ENCODE measurements at regions not wholly inside any gene's neighbourhood (a gene's known extent, or its start where the extent isn't known, plus 50 kb on each side); places are given as distances from the start of the nearest gene placed in this dataset.

GRCh38 chr5:153147891-153148623 lies 342.4 kb upstream of the GRIA1 start:
- no peak for DNase-seq

- no peak for DNase-seq
Observed at GRCh38 chr5:153148624-153148976, 341.9 kb upstream of the GRIA1 start.

GRCh38 chr5:153151558-153151957 lies 338.9 kb upstream of the GRIA1 start:
- DNase-seq: no peak

- DNase-seq: no peak
Observed at GRCh38 chr5:153153086-153153485, 337.4 kb upstream of the GRIA1 start.

- DNase-seq: no peak
Observed at GRCh38 chr5:153157156-153157555, 333.3 kb upstream of the GRIA1 start.

- DNase-seq: no peak
Observed at GRCh38 chr5:153158608-153159007, 331.9 kb upstream of the GRIA1 start.

GRCh38 chr5:153159616-153160015 lies 330.9 kb upstream of the GRIA1 start:
- no peak for DNase-seq

- DNase-seq: no peak
Observed at GRCh38 chr5:153168241-153168640, 322.2 kb upstream of the GRIA1 start.

GRCh38 chr5:153187503-153187902 lies 303.0 kb upstream of the GRIA1 start:
- DNase-seq: no peak

- DNase-seq: no peak
Observed at GRCh38 chr5:153206361-153206760, 284.1 kb upstream of the GRIA1 start.

- DNase-seq: no peak
Observed at GRCh38 chr5:153209016-153209415, 281.5 kb upstream of the GRIA1 start.

GRCh38 chr5:153209687-153210086 lies 280.8 kb upstream of the GRIA1 start:
- no peak for DNase-seq

- DNase-seq: no peak
Observed at GRCh38 chr5:153211076-153211475, 279.4 kb upstream of the GRIA1 start.

GRCh38 chr5:153212471-153212870 lies 278.0 kb upstream of the GRIA1 start:
- DNase-seq: no peak

- DNase-seq: no peak
Observed at GRCh38 chr5:153222936-153223335, 267.5 kb upstream of the GRIA1 start.

- DNase-seq: no peak
Observed at GRCh38 chr5:153223376-153223775, 267.1 kb upstream of the GRIA1 start.

- DNase-seq: no peak
Observed at GRCh38 chr5:153224651-153225050, 265.8 kb upstream of the GRIA1 start.

GRCh38 chr5:153233933-153234332 lies 256.5 kb upstream of the GRIA1 start:
- no peak for DNase-seq

- no peak for DNase-seq
Observed at GRCh38 chr5:153236319-153236718, 254.2 kb upstream of the GRIA1 start.

GRCh38 chr5:153237671-153238332 lies 252.7 kb upstream of the GRIA1 start:
- DNase-seq: no peak

GRCh38 chr5:153257381-153257780 lies 233.1 kb upstream of the GRIA1 start:
- no peak for DNase-seq

- DNase-seq: no peak
Observed at GRCh38 chr5:153258469-153258868, 232.0 kb upstream of the GRIA1 start.

GRCh38 chr5:153267506-153267905 lies 223.0 kb upstream of the GRIA1 start:
- DNase-seq: no peak

- DNase-seq: no peak
Observed at GRCh38 chr5:153275695-153276094, 214.8 kb upstream of the GRIA1 start.

GRCh38 chr5:153276151-153276550 lies 214.3 kb upstream of the GRIA1 start:
- DNase-seq: no peak

Data from NK-92 treated with Interleukin-12 subunit alpha and Interleukin-12 subunit beta, amount 100 ng/mL, for 24 hours (cell line).